Keratinocyte (primary cell): ENCODE measurements at regions not wholly inside any gene's neighbourhood (a gene's known extent, or its start where the extent isn't known, plus 50 kb on each side); places are given as distances from the start of the nearest gene placed in this dataset.

Source experiments
- DNase-seq: peaks from one replicate; pipeline ENCODE4 v3.0.0-alpha.2; 2011; ENCODE audit warnings: low read depth, missing footprints, low spot score
- FAIRE-seq: peaks from 2 replicates; lab custom pipeline; 2011; peaks lifted over from hg19 to GRCh38; lab: Jason Lieb, UNC
- H2AFZ ChIP-seq: 2 replicates; pipeline ENCODE4 v1.6.0; 2012; ENCODE audit warnings: low read length, control low read depth, inconsistent platforms; ENCODE audit not compliant: control insufficient read depth
- H3K27ac ChIP-seq: 2 replicates; pipeline ENCODE4 v1.5.1; 2011; ENCODE audit warnings: low read length; ENCODE audit not compliant: control insufficient read depth, insufficient read depth
- H3K27me3 ChIP-seq: 3 replicates; pipeline ENCODE4 v1.6.0; 2011; ENCODE audit warnings: low read length; ENCODE audit not compliant: control insufficient read depth, insufficient read depth; ENCODE audit errors: extremely low read depth
- H3K36me3 ChIP-seq, 2 experiments: 2 replicates in 1 of 2; 3 replicates in 1 of 2; pipeline ENCODE4 v1.5.1; 2011; ENCODE audit warnings: low read length in 2 of 2, mild to moderate bottlenecking in 1 of 2; ENCODE audit not compliant: control insufficient read depth in 2 of 2, insufficient read depth in 2 of 2; ENCODE audit errors: extremely low read depth in 1 of 2
- H3K4me1 ChIP-seq: 3 replicates; pipeline ENCODE4 v1.5.1; 2011; ENCODE audit warnings: low read length; ENCODE audit not compliant: control insufficient read depth, insufficient read depth; ENCODE audit errors: extremely low read depth
- H3K4me2 ChIP-seq: 3 replicates; pipeline ENCODE4 v1.6.0; 2011; ENCODE audit warnings: low read depth, low read length; ENCODE audit not compliant: control insufficient read depth, insufficient read depth; ENCODE audit errors: extremely low read depth
- H3K4me3 ChIP-seq, 3 experiments: fragments of 200-600 bp in 1 of 3; sonication (generic) in 1 of 3; 2 replicates in 2 of 3; 3 replicates in 1 of 3; pipeline ENCODE4 v1.5.1; 2011 to 2016; ENCODE audit warnings: low read length in 3 of 3, mild to moderate bottlenecking in 3 of 3, control low read depth in 2 of 3, inconsistent platforms in 1 of 3, low read depth in 1 of 3, mixed read lengths in 1 of 3, mixed run types in 1 of 3, moderate library complexity in 1 of 3; ENCODE audit not compliant: control insufficient read depth in 2 of 3, insufficient read depth in 2 of 3; ENCODE audit errors: extremely low read depth in 1 of 3
- H3K79me2 ChIP-seq: 2 replicates; pipeline ENCODE4 v1.6.0; 2012; ENCODE audit warnings: low read length; ENCODE audit not compliant: control insufficient read depth, insufficient read depth
- H3K9ac ChIP-seq: 3 replicates; pipeline ENCODE4 v1.6.0; 2011; ENCODE audit warnings: low read length; ENCODE audit not compliant: control insufficient read depth, insufficient read depth; ENCODE audit errors: extremely low read depth
- H3K9me1 ChIP-seq: 3 replicates; pipeline ENCODE4 v1.6.0; 2011; ENCODE audit warnings: low read length; ENCODE audit not compliant: control insufficient read depth, insufficient read depth; ENCODE audit errors: extremely low read depth
- H3K9me3 ChIP-seq: 2 replicates; pipeline ENCODE4 v1.5.1; 2012; ENCODE audit warnings: low read depth, low read length; ENCODE audit not compliant: control insufficient read depth
- H4K20me1 ChIP-seq: 3 replicates; pipeline ENCODE4 v1.6.0; 2011; ENCODE audit warnings: low read length; ENCODE audit not compliant: control insufficient read depth, insufficient read depth; ENCODE audit errors: extremely low read depth
- EZH2 ChIP-seq: IDR thresholded peaks from one replicate; pipeline ENCODE4 v1.6.1; 2012; ENCODE audit warnings: inconsistent platforms, mild to moderate bottlenecking, low read length, moderate library complexity
- dilution Hi-C: fragments of 300-500 bp; cut with MboI; formaldehyde crosslinking; loops from one replicate; pipeline ENCODE4 v1.7.0; 2020; ENCODE audit warnings: low sequenced_read_pairs; ENCODE audit not compliant: extremely low pct_ligation_motif_present
- TF ChIP-seq, protein P1 (sequence below), 3 experiments: IDR thresholded peaks in 1 of 3; conservative IDR thresholded peaks in 1 of 3; optimal IDR thresholded peaks in 1 of 3; 2 replicates in 2 of 3; 3 replicates in 1 of 3; pipeline versions ENCODE3 to v1.5.1; 2011; ENCODE audit warnings: low read length in 3 of 3, mild to moderate bottlenecking in 3 of 3, moderate library complexity in 2 of 3, control low read depth in 1 of 3, inconsistent platforms in 1 of 3; ENCODE audit not compliant: insufficient read depth in 2 of 3; ENCODE audit errors: extremely low read depth in 1 of 3

DNA sequence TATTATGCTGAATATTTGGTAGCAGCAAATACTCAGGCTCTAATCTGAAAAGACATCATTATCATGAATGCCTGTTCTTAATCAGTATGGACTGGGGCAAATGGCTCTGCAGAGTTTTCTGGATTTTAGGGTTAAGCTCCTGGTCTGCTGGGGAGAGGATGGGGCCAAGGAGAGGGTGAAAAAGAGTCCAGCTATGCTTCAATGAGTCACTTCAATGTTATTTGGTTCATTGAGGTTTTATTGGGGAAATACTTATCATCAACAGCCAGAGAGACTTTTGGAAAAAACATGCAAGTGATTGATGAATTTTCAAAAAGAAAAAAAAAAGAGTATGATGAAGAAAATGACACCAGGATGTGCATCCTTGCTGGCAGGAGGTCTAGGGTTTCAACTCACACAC is 278.3 kb downstream of the UQCRFS1 start:
- H2AFZ ChIP-seq = no peak overlapping the region
- no peak for TF ChIP-seq EZH2
- TF ChIP-seq, protein P1, sequence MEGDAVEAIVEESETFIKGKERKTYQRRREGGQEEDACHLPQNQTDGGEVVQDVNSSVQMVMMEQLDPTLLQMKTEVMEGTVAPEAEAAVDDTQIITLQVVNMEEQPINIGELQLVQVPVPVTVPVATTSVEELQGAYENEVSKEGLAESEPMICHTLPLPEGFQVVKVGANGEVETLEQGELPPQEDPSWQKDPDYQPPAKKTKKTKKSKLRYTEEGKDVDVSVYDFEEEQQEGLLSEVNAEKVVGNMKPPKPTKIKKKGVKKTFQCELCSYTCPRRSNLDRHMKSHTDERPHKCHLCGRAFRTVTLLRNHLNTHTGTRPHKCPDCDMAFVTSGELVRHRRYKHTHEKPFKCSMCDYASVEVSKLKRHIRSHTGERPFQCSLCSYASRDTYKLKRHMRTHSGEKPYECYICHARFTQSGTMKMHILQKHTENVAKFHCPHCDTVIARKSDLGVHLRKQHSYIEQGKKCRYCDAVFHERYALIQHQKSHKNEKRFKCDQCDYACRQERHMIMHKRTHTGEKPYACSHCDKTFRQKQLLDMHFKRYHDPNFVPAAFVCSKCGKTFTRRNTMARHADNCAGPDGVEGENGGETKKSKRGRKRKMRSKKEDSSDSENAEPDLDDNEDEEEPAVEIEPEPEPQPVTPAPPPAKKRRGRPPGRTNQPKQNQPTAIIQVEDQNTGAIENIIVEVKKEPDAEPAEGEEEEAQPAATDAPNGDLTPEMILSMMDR (optimal IDR thresholded peaks at IDR 0.05 in 1 of 3, IDR thresholded peaks at IDR 0.05 in 1 of 3, conservative IDR thresholded peaks at IDR 0.05 in 1 of 3; ENCODE audit: extremely low read depth in 1 of 3, insufficient read depth in 2 of 3, low read length in 3 of 3) = no peak
- H3K9ac ChIP-seq = no peak overlapping the region
- no peak overlapping the region for H3K4me2 ChIP-seq
- FAIRE-seq (no peak), DNase-seq (no peak)
- H3K27me3 ChIP-seq = no peaks in the 10 kb centered on the region
- peaks cover 4% of the 10 kb centered on the region for H3K9me3 ChIP-seq
- no peaks in the 10 kb centered on the region for H3K9me1 ChIP-seq
- H3K27ac ChIP-seq = no peak overlapping the region
- H3K4me1 ChIP-seq = no peaks in the 10 kb centered on the region
- H3K79me2 ChIP-seq = no peaks in the 10 kb centered on the region
- H3K4me3 ChIP-seq = no peak overlapping the region
- H4K20me1 ChIP-seq = no peaks in the 10 kb centered on the region
- dilution Hi-C loops = no loop called here
- H3K36me3 ChIP-seq = no peaks in the 10 kb centered on the region

DNA sequence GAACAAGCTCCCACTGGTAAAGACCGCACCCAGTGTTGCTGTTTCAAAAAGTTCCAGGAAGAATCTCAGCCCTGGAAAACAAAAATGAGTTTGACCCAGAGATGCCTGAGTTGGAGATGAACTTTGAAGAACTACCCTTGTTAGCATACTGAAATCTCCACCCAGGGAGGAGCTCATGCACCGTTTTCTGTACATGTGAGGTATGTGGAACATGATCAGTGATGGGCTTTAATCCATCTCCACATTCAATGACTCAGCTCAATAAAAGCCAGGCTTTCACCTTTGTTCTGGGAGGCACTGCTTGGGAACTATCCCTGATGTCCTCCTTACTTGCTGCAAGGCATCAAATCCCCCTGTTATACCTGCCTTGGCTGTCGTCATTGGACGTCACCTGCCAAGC is 279.9 kb downstream of the UQCRFS1 start:
- no peak overlapping the region for H3K9ac ChIP-seq
- TF ChIP-seq EZH2 = no peak
- TF ChIP-seq, protein P1 (optimal IDR thresholded peaks at IDR 0.05 in 1 of 3, IDR thresholded peaks at IDR 0.05 in 1 of 3, conservative IDR thresholded peaks at IDR 0.05 in 1 of 3; ENCODE audit: extremely low read depth in 1 of 3, insufficient read depth in 2 of 3, low read length in 3 of 3) = no peak
- H4K20me1 ChIP-seq = no peaks in the 10 kb centered on the region
- peaks cover 4% of the 10 kb centered on the region for H3K9me3 ChIP-seq
- H3K4me3 ChIP-seq = no peak overlapping the region
- FAIRE-seq (no peak), DNase-seq (no peak)
- H3K9me1 ChIP-seq = no peaks in the 10 kb centered on the region
- no peaks in the 10 kb centered on the region for H3K79me2 ChIP-seq
- no peaks in the 10 kb centered on the region for H3K4me1 ChIP-seq
- no peaks in the 10 kb centered on the region for H3K27me3 ChIP-seq
- no peak overlapping the region for H2AFZ ChIP-seq
- H3K27ac ChIP-seq = no peak overlapping the region
- H3K36me3 ChIP-seq = no peaks in the 10 kb centered on the region
- H3K4me2 ChIP-seq = no peak overlapping the region
- dilution Hi-C loops = no loop called here
